GM12874 (cell line): ENCODE measurements at regions not wholly inside any gene's neighbourhood (a gene's known extent, or its start where the extent isn't known, plus 50 kb on each side); places are given as distances from the start of the nearest gene placed in this dataset.

ENCODE experiments used
- TF ChIP-seq, protein P1 (sequence below): IDR thresholded peaks from 2 replicates; pipeline ENCODE4 v1.5.1; 2011; ENCODE audit warnings: low read depth, mild to moderate bottlenecking, control low read depth, low read length, moderate library complexity; ENCODE audit not compliant: insufficient read depth

DNA sequence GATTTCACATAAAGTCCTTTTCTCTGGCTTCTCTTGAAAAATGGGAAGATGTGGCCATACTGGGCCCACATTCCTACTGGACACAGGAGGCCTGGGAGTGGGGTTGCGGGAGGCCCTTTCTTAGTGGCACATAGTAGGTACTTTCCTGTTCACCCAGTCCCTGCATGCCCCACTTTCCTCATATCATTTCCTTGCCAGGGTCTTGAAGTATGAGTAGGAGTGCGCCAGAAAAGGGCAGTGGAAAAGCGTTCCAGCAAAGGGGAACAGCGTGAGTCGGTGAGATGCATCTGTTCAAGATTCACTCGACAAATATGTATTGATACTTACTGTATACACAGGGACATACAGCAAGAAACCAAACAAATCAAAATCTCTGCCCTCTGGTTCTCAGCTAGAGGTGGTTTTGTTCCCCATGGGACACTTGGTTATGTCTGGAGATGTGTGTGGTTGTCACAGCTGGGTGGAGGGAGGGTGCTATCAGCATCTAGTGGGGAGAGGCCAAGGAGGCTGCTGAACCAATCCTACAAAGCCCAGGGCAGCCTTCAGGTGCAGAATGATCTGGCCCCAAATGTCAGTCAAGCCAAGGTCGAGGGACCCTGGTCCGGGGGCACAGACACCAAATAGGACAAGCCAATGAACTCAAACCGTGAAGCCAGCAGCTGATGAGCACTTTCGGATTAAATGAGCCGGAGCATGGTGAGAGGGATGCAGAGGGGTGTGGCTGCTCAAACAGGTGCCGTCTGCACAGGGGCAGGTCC, 151.4 kb downstream of the CEBPB start:
- TF ChIP-seq, protein P1, sequence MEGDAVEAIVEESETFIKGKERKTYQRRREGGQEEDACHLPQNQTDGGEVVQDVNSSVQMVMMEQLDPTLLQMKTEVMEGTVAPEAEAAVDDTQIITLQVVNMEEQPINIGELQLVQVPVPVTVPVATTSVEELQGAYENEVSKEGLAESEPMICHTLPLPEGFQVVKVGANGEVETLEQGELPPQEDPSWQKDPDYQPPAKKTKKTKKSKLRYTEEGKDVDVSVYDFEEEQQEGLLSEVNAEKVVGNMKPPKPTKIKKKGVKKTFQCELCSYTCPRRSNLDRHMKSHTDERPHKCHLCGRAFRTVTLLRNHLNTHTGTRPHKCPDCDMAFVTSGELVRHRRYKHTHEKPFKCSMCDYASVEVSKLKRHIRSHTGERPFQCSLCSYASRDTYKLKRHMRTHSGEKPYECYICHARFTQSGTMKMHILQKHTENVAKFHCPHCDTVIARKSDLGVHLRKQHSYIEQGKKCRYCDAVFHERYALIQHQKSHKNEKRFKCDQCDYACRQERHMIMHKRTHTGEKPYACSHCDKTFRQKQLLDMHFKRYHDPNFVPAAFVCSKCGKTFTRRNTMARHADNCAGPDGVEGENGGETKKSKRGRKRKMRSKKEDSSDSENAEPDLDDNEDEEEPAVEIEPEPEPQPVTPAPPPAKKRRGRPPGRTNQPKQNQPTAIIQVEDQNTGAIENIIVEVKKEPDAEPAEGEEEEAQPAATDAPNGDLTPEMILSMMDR: no peak

DNA sequence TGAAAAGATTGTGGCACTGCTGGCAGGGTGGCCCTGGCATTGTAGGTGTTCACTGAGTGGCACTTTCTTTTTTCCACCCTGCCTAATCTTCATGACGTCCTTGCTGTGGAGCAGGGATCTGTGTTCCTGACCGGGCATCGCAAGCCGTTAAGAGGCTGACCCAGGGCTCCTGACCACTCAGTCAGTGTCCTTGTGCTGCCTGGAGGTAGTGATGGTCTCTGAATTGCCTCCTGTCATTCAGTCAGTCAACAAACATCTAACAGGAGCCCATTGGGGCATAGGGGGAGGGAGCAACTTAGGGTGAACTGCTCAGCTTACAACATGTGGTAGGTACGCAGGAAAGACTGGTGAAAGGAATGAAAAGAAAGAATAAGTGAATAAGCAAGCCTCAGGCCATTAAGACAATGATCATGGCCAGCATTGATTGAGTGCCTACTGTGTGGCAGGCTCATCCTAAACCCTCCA, 152.0 kb downstream of the CEBPB start:
- TF ChIP-seq, protein P1: no peak

DNA sequence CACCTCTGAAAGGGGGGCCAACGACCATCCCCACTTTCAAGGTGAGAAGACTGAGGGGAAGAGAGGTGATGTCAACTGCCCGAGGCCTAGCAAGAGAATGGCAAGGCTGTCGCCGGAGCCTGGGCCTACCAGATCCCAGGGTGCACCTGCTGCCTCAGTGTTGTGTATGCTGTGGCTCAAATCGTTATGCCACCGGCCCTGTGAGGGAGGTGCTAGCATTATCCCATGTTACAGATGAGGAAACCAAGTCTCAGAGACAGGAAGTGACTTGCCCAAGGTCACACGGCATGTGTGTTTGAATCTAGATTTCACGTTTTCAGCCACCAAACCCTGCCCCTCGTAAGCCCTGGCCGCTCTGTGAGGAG, 152.5 kb downstream of the CEBPB start:
- TF ChIP-seq, protein P1: no peak

DNA sequence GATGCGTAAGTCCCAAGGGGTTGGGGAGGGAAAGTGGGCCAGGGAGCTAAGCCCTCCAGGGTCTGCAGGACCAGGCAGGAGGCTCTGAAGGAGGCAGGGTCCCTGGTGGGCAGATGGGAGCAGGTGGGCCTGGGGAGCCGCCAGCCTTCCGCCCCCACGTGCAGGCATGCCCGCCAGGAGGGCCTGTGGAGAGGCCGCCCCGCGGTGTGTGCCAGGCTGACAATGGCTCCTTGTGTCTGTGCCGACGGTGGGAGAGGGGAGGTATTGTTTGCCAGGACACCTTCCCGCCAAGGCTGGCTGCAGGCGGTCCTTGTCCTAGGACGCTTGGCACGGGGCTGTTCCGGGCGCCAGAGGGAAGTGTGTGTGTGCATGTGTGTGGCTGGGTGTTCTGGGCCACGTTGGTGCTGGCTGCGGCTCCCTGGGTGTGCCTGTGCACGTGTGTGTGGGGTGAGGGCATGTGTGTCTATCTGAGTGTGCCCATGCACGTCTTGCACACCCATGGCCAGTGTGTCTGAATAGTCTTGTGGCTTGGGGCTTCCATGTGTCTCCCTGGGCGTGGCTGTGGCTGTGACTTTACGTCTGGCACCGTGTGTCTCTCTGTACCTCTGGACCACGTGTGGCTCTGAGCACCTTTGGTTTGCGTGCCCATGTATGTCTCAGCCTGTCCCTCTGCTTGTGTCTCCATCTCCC, 153.0 kb downstream of the CEBPB start:
- TF ChIP-seq, protein P1: no peak

DNA sequence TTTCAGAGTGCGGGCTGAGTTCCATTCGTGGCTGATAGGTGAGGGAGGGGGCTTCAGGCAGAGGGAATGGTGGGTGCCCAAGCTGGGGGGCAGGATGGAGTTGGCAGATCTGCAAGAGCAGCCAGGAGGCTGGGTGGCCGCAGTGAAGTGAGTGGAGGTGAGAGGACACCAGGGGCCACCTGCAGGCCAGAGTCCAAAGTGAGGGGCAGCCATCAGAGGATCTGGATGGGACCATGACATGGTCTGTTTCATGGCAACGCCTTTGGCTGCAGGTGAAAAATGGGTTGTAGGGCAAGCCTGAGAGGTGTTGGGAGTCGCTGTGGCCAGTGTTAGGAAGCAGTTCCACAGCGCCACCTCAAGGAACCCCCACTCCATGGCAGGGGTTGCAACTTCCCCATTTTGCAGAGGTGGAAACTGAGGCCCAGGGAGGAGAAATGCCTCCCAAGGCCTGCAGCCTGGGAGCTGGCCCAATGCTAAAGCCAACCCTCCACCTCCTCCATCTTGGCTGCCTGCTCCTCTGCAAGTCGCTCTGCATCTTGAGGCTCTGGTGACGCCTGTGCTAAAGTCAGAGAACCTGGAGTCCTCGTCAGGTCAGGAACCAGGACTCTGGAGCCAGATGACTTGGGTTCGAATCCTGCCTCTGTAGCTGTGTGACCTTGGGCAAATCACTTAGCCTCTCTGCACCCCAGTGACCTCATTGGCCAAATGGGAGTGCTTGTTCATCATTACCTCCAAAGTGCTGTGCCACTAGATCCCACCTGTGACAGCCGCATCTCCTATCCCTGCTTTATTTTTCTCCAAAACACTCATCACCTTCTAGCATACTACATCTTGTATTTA, 153.8 kb downstream of the CEBPB start:
- TF ChIP-seq, protein P1: peak; percentile 50

DNA sequence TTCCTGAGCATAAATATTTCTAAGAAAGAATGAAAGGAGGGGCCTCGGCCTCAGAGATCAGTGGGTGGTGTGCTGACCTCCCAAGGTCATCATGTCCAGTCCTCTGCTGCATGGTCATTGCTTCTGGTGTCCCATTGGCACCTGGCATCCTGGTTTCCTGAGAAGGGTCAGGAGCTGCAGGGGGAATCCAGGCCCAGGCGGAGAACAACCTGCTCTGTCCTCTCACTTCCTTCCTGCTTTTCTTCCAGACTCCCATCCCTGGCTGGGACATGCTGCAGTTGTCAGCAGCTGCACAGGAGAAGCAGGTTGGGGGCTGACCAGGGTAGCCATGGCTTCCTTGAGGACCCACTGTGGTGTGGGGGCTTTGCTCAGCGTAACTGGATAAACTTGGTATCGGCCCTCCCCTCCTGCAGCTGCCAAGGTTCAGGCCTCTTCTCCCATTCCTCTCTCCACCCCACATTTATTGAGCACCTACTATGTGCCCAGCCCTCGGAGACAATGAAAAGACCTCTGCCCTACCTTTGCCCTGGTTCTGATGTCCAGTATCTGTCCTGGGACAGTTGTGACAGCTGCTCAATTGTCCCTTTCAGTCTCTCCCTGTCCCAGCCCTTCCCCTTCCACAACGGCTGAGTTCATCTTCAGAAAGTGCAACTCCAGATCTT, 155.2 kb downstream of the CEBPB start:
- TF ChIP-seq, protein P1: no peak
